NCI-H1417 treated with DMSO at 0.1 percent for 48 hours (cell line): ENCODE measurements at regions not wholly inside any gene's neighbourhood (a gene's known extent, or its start where the extent isn't known, plus 50 kb on each side); places are given as distances from the start of the nearest gene placed in this dataset.

Experiments used
- DNase-seq: peaks from one replicate; lab custom pipeline; 2025; lab: John Stamatoyannopoulos, UW

DNA sequence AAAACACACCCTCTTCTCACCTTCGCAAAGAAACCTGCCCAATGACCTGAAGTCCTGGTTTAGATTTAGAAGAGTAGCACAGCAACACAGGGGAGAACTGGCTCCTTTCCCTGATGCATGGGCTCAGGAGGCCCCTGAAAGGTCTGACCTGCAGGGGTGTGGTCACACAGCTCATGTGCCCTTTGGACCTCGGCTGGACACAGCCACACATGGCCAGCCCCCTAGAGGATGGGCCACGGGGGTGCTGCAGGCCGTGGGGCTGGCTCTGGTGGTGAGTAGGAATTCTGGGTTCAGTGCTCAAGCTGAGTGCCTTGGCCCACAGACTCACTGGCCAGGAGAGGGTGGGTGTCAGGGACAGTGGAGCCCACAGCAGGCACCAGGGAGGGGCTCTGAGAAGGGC lies 118.5 kb upstream of the ADCY1 start:
- no peak for DNase-seq

DNA sequence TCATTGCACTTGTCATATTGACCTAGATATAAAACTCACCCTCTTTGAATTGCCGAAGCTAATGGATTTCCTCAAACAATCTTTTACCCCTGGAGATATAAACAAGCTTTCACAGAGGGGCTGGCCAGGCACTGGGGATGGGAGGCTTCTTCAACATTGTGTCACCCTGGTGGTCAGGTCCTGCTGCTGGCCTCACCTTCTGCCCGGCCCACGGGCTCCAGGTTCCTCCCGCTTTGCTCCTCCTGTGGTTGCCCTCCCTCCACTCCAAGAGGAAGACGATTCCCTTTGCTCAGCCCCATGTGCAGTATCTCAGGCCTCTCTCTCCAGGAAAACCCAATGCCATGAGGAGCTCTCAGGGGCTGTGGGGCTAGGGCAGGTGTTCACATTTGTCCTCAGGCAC lies 118.1 kb upstream of the ADCY1 start:
- no peak for DNase-seq

DNA sequence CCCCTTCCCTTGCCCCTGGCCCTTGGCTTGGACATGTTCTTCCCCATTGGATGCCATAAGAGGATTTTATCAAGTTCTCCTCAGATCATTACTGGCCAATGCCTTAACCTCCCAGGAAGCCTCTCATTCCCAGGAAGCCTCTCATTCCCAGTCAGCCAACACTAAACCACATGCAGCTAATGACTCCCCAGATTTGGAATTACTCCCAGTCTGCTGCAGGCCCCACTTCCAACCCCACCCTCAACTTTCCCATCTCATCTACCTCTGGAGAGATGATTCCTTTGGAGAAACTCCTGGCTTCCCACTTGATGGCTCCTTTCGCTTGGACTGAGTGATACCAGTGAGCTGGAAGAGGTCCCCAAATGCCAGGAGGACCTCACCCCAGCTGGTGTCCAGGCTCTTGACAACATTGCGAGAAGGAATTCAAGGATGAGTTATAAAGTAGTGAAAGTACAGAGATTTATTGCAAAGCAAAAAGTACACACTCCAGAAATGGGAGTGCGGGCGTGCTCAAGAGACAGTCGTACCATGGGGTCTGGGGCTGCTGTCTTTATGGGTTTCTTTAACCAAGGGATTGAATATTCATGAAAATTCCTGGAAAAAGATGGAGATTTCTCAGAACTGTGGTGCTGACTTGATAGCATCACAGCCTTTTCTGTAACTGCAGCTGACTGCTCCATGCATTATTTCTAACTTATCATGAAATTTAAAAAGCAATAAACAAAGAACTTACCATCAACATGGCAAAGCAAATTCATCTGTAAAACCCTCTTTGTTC lies 117.2 kb upstream of the ADCY1 start:
- no peak for DNase-seq

DNA sequence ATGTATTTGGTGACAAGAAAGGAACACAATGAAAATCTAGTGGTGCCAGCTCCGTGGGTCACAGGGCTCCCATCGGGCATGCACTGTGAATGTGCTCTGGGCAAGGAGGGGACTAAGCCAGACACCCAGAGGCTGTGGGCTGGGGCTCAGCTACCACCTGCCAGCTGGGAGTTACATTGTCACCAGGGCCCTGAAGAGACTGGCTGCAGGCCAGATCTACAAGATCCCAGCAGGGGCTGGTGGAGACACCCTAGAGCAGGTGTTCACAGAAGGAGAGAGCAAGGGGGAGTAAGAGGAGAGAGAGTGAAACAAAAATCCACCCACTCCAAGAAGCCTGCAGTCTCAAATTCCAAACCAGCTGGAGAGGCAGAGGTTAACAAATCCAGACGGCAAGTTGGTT lies 116.6 kb upstream of the ADCY1 start:
- peak; percentile 81 for DNase-seq

- peak; percentile 27 for DNase-seq
Observed at GRCh38 chr7:45459476-45459875, 114.7 kb upstream of the ADCY1 start.

GRCh38 chr7:45460379-45460778 lies 113.8 kb upstream of the ADCY1 start:
- no peak for DNase-seq

GRCh38 chr7:45461026-45461425 lies 113.1 kb upstream of the ADCY1 start:
- DNase-seq, result no peak

DNA sequence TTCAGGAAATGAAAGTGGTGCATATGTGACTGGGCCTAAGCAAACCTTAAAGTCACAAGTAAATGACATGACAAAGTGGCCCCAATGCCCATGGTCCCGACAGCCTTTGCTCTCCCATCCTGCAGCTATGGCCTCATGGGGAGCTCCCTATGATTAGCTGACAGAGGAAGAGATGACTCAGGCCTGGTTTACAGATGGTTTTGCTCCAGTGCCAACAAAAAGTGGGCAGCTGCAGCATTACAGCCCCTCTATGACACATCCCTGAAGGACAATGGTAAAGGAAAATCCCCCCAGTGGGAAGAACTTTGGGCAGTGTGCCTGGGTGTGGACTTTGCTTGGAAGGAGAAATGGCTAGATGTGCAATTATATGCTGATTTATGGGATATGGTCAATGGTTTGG lies 105.1 kb upstream of the ADCY1 start:
- DNase-seq, result no peak

DNA sequence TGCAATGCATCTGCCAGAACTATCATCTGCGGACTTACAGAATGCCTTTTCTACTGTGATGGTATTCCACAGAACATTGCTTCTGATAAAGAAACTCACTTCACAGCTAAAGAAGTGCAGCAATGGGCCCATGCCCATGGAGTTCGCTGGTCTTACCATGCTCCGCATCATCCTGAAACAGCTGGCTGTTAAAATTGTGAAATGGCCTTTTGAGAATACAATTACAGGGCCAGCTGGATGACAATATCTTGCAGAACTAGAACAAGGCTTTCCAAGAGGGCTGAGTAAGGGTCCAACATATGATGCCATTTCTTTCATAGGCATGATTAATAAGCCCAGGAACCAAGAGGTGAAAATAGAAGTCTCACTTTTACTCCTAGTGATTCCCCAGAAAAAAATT lies 104.1 kb upstream of the ADCY1 start:
- no peak for DNase-seq

GRCh38 chr7:45479781-45480180 lies 94.4 kb upstream of the ADCY1 start:
- no peak for DNase-seq

DNA sequence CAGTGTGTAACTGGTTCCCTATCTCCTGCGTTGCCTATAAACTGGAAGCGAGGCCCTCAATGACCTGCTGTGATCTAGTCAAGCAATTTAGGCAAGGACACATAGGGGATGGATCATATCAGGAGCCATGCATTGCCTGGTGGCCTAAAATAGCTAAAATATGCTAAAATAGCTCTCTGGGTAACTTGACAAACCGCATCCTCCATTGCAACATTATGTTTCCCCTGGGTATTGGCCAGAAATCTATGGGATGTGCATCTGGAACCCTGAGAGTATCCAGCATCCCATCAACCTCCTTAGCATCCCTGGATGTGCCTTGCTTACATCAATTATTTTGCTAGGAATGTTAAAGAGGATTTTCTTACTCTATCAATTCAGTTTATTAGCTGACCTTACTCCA lies 91.7 kb upstream of the ADCY1 start:
- no peak for DNase-seq

DNA sequence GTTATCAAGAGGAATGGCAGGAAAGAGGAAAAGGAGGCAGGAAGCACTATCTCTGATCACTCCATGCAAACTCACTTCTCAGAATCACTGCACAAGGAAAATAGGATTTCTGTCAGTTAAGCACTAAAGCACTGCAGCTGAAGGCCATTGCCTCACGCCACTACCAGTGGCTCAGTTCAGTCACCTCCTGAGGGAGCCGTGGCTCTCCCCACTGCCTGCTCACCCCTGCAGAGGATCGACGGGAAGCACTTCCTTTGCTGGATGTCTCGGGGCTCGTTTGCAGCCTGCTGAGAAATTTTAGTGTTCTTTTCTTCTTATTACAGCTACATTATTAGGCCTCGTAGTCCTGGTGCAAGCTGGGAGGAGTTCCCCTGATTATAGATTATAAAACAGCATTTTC lies 90.1 kb upstream of the ADCY1 start:
- no peak for DNase-seq

- DNase-seq, result no peak
Observed at GRCh38 chr7:45486575-45486974, 87.6 kb upstream of the ADCY1 start.

DNA sequence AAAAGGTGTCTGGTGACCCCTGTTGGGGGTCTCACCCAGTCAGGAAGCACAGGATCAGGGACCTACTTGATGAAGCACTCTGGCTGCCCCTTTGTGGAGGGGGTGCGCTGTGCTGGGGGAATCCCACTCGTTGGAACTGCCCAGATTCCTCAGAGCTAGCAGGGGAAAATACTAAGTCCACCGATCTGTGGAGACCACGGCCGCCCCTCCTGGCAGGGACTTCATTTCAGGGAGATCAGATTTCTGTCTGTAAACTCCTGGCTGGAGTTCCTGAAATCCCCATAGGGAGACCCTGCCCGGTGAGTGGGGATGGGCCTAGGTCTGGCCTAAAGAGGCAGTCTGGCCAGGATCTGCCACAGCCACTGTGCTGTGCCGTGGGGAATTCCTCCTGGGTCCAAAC lies 79.3 kb upstream of the ADCY1 start:
- no peak for DNase-seq

- DNase-seq, result no peak
Observed at GRCh38 chr7:45495618-45496017, 78.5 kb upstream of the ADCY1 start.

DNA sequence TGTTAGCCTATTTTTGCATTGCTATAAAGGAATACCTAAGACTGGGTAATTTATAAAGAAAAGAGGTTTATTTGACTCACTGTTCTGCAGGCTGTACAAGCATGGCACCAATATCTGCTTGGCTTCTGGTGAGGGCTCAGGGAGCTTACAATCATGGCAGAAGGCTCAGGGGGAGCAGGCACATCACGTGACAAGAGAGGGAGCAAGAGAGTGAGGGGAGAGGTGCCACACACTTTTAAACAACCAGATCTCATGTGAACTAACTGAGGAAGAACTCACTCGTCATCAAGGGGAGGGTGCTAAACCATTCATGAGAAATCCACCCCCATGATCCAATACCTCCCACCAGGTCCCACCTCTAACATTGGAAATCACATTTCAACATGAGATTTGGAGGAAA lies 73.9 kb upstream of the ADCY1 start:
- no peak for DNase-seq

GRCh38 chr7:45501791-45502190 lies 72.4 kb upstream of the ADCY1 start:
- DNase-seq, result no peak

- no peak for DNase-seq
Observed at GRCh38 chr7:45506059-45506458, 68.1 kb upstream of the ADCY1 start.

DNA sequence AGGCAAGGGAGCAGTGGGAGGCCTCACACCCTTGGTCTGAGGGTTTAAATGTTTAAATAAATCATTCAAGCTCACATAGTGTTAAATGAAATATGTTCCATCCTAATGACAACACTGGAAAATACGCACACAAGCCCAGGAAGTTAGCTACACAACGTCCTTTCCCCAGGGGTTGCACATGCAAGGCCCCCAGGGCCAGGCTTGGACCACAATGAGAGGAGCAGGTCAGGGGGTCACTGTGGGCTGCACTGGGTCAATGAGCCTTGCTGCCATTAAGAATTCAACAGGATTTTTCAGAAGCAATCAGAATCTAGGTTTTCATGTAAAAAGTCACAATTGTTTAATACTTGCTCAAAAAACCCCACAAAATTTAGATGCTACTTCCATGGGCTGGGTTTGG lies 64.9 kb upstream of the ADCY1 start:
- DNase-seq, result no peak

DNA sequence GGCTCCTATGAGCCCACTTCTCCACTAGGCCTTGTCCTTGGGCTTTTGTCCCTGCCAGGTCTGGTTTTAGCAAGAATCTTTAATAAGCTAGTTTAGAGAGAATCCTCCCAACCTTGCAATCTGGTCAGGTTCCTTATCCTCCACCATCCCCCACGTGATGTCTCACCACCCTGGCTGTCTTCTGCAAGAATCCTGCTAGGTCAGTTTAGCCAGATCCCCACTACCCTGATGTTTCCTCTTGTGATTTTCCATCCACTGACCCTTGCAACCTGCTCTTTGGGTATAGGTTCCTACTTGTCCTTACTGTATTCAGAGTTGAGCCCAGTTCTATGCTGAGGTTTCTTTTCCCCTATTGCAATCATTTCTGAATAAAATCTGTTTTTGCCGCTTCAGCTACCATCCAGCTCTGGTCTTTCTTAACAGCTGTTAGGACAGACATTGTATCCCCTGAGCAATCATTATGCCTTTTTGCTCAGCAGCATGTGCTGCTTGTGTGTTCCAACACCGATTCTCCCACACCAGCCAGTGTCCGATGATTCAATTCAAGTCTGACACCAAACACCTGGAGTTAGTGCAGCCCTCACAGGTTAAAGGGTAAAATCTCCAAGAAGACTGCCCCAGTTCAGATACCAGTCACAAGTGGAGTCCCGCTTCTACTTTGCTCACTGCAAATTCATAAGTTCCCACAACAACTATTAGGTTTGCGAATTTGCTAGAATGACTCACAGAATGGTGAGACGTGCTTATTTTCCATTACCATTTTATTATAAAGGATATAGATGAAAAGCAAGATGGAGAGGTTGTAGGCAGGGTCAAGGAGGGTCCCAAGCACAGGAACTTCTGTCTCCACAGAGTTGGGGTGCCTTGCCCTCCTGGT lies 62.2 kb upstream of the ADCY1 start:
- no peak for DNase-seq

- DNase-seq, result no peak
Observed at GRCh38 chr7:45514944-45515343, 59.2 kb upstream of the ADCY1 start.

GRCh38 chr7:45515346-45515745 lies 58.8 kb upstream of the ADCY1 start:
- no peak for DNase-seq
